Stimulated activated CD4-positive, alpha-beta T cell treated with anti-CD3 and anti-CD28 coated beads, TNF-alpha, amount 100 ng/mL, for 1 hour (primary cell): ENCODE measurements at regions not wholly inside any gene's neighbourhood (a gene's known extent, or its start where the extent isn't known, plus 50 kb on each side); places are given as distances from the start of the nearest gene placed in this dataset.

Experiments
- DNase-seq, 3 donors: peaks; one replicate each; pipeline ENCODE4 v3.0.0-alpha.2; 2020; ENCODE audit warnings: low read depth in 3 of 3, low spot score in 1 of 3

DNA sequence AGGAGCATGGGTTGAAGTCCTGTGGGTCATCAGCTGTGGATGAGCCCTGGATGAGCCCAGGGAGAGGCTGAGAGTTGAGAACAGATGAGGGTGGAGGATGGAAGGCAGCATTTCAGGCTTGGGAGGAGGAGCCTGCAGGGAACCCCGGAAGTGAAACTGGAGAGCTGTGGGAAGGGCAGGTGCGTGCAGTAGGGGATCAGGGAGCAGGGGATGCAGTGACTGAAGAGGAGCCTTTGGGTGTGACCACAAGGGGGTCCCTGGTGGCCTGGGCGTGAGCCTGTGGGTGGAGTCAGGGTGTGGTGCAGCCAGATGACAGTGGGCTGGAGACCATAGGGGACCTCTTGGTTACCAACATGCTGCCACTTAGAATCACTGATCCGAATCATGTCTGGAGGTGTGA, 115.5 kb downstream of the PAPOLA start:
- no peak for DNase-seq

- no peak for DNase-seq
These were observed 120.7 kb downstream of the PAPOLA start for GRCh38 chr14:96622926-96623325.

GRCh38 chr14:96623676-96624484, 121.7 kb downstream of the PAPOLA start:
- DNase-seq = no peak

- DNase-seq = no peak
These were observed 122.7 kb downstream of the PAPOLA start for GRCh38 chr14:96624661-96625425.

GRCh38 chr14:96625426-96625985, 123.3 kb downstream of the PAPOLA start:
- DNase-seq = no peak

DNA sequence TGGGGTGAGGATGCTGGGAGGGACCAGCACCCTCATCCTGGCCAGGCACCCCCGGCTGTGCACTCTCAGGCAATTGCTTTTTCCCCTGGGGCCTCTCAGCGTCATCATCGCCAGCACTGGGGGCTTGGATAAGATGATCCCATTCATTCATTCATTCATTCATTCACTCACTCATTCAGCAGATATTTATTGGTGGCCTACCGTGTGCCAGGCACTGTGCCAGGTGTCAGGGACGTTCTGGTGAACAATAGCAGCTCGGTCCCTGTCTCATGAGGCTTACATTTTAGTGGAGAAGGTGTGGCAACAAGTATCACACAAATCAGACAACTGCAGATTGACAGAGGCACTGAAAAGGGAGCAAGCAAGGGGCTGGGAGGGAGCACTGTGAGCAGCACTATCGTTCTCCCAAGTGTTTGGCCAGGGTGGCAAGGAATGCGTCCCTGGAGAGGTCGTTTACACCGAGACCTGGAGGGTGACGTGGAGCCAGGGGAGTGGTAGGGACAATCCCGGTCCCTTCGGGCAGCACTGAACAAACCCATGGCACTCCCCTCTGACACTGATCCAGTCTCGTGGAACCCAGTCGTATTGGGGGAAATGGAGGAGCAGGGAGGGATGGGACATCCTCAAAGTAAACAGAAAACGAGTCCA, 124.1 kb downstream of the PAPOLA start:
- DNase-seq = no peak

DNA sequence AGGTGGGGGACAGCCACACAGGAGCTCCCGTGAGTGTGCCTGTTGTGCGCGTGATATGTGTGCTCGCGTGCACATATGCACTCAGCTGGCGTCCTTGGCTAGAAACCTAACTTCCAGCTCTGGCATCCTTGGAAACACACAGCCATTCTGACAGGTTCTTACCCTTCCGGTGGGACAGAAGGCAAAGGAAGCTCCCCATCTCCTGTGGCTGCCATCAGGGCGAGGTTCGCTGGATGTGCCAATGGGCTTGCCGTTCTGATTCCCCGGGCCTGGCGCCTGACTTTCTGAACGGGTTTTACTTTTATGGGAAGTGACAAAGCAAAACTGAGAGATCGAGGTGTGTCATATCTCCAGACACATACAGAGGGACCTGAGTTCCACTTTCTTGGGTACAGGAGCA, 124.7 kb downstream of the PAPOLA start:
- no peak for DNase-seq

- DNase-seq = no peak
These were observed 125.2 kb downstream of the PAPOLA start for GRCh38 chr14:96627386-96627785.

DNA sequence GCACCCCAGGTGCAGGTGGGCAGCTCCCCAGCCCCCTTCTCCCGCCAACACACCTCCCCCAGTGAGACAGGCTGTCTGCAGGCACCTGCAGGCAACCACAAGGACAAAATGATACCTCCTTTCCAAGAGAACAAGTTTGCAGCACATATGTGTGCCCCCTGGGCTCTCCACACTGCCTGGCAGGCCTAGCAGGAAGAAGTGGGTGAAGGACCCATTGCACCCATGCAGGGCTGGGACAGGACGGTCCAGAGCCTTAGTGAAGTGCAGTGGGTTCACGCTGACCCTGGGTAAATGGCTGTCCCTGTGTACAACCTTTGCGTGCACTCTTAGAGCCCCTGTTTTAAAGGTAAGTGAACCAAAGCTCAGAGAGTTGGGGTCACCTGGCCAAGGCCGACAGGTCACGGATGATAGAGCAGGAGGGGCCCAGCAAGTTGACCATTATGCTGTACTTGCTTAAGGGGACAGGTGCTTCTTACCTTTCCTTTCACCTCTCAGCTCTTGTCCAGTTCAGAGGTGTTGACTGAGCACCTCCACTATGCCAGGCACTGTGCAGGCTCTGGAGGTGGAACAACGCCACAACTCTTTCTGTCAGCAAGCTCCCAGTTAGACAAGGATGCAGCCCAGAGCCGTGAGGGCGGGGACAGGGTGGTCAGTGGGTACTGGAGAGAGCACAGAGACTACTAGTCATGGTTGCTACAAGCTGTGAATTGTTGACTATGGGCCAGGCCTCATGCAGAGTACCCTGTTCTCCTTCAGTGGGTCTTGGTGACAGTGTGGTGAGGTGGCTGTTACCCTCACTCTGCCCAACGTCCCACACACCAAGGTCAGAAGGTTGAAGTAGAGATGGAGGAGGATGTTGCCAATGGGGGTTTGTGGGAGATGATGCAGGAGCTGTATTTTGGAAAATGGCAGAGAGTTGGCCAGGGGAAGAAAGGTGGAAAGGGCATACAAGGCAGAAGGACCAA, 125.9 kb downstream of the PAPOLA start:
- DNase-seq = no peak

DNA sequence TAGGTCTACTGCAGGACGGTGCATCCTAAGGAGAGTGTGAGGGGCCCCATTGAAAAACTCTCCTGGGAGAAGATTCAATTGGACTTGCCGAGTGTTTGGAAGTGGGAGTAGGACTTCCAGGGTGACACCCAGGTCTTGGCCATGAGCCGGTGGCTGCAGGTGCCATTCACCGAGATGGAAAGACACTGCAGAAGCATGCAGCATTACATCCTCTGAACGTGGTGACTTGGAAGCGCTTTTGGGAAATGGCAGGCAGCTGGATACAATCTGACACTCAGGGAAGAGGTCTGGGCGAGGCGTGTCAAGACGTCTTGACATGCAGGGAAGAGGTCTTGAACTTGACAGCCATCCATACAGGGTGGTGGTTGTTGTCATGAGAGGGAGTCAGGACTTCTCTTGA, 126.9 kb downstream of the PAPOLA start:
- no peak for DNase-seq

GRCh38 chr14:96629558-96630222, 127.5 kb downstream of the PAPOLA start:
- no peak for DNase-seq

GRCh38 chr14:96630281-96630680, 128.1 kb downstream of the PAPOLA start:
- DNase-seq = no peak

GRCh38 chr14:96631030-96631429, 128.8 kb downstream of the PAPOLA start:
- no peak for DNase-seq

GRCh38 chr14:96631621-96632362, 129.6 kb downstream of the PAPOLA start:
- no peak for DNase-seq

DNA sequence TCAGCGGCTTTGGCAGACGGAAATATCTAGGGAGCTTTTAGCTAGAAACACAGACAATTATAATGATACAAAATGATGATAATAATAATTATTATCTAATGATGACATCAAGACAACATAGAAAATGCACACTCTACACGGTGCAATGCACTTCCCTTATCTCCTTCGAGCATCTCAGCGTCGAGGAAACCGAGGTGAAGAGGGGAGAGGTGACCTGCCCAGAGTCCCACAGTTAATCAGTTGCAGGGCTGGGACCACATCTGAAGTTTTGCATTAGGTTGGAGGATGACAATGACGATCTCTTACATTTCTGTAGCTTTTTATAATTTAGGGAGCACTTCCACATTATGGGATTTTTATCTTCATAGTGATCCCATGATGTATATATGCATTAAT, 130.2 kb downstream of the PAPOLA start:
- no peak for DNase-seq

GRCh38 chr14:96633096-96633495, 130.9 kb downstream of the PAPOLA start:
- DNase-seq = no peak

GRCh38 chr14:96634481-96634880, 132.3 kb downstream of the PAPOLA start:
- no peak for DNase-seq

GRCh38 chr14:96634896-96635295, 132.7 kb downstream of the PAPOLA start:
- no peak for DNase-seq

GRCh38 chr14:96635850-96636249, 133.7 kb downstream of the PAPOLA start:
- DNase-seq = no peak
